ENCODE measurements at regions not wholly inside any gene's neighbourhood (a gene's known extent, or its start where the extent isn't known, plus 50 kb on each side); places are given as distances from the start of the nearest gene placed in this dataset.

DNA sequence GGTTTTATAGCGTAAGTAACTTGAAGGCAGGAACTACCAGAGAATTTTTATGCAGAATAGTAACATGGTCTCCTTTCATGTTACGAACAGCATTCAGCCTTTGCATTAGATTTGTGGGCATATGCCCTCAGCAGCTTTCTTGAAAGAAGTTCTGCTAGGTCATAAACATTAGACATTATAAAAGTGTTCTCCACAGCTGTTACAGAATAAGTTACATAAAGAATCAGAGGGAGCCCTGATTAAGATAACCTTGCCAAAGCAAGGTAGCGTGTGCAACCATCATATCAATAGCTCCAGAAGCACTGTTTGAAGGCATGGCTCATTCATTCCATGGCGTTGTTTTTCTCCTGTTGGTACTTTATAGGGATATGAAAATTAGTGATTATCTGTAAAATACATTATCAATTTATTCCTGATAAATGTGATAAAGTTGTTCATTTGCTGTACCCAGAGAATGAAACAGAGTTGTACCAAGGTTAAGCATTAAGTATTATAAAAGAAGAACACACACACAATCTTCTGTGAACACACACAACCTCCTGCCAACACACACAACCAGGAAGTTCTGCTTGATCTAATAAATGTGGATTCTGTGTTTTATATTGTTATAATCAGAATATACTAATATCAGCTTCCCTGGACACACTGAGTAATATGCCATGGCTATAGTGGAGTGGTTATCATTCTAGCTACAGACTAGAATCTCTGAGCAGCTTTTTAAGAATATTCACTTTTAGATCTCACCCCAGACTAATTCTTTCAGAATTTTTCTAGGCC lies 286.7 kb upstream of the SLC39A10 start:
- no peak overlapping the region for H3K4me3 ChIP-seq
- no peak for DNase-seq (ENCODE audit: low spot score)
- TF ChIP-seq, protein P1, sequence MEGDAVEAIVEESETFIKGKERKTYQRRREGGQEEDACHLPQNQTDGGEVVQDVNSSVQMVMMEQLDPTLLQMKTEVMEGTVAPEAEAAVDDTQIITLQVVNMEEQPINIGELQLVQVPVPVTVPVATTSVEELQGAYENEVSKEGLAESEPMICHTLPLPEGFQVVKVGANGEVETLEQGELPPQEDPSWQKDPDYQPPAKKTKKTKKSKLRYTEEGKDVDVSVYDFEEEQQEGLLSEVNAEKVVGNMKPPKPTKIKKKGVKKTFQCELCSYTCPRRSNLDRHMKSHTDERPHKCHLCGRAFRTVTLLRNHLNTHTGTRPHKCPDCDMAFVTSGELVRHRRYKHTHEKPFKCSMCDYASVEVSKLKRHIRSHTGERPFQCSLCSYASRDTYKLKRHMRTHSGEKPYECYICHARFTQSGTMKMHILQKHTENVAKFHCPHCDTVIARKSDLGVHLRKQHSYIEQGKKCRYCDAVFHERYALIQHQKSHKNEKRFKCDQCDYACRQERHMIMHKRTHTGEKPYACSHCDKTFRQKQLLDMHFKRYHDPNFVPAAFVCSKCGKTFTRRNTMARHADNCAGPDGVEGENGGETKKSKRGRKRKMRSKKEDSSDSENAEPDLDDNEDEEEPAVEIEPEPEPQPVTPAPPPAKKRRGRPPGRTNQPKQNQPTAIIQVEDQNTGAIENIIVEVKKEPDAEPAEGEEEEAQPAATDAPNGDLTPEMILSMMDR (IDR thresholded peaks at IDR 0.05) = no peak
- H3K27ac ChIP-seq = no peak overlapping the region

DNA sequence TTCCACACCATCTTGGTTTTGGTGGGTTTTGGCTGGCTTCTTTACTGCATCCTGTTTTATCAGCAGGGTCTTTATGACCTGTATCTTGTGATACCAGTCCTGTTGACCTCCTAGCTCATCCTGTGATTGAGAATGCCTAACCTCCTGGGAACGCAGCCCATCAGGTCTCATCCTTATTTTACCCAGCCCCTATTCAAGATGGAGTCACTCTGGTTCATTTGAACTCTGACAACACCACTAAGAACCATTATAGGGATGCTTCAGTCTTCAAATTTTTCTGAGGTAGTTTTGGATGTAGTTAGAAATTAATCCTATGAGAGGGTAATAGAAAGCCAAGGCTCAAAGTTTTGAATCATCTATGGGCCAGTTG lies 287.8 kb upstream of the SLC39A10 start:
- H3K27ac ChIP-seq = no peak overlapping the region
- TF ChIP-seq, protein P1 (IDR thresholded peaks at IDR 0.05) = no peak
- no peak overlapping the region for H3K4me3 ChIP-seq
- no peak for DNase-seq (ENCODE audit: low spot score)

DNA sequence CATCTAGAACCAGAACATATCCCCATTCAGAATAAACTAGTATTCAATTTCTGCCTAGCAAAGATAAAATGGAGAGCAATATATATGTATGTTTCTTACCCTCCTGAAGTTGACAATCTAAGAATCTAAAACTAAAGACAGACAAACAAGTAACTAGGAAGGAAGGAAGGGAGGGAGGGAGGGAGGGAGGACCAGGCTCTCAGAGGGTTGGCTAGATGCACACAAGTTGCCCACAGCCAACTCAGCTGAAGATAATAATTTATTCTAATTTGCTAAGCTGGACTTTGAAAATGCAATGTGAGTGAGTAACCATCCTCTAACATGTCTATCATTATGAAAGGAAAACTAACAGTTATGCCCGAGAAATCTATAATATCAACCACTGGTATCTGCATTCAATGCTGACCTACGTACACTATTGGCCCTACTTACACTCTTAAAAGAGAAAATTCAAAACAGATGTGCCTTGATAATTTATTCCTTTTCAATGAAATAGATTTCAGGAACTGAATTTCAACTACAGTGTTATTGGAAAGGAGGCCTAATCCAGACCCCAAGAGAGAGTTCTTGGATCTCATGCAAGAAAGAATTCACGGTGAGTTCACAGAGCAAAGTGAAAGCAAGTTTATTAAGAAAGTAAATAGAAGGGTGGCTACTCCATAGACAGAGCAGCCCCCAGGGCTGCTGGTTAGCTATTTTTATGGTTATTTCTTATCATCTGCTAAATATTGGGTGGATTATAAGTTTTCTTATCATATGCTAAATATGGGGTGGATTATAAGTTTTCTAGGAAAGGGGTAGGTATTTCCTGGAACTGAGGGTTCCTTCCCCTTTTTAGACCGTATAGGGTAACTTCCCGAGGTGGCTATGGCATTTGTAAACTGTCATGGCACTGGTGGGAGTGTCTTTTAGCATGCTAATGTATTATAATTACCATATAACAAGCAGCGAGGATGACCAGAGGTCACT lies 288.5 kb upstream of the SLC39A10 start:
- TF ChIP-seq, protein P1 (IDR thresholded peaks at IDR 0.05) = no peak
- Histone ChIP-seq H3K4me3 (no peak overlapping the region), H3K27ac (no peak overlapping the region)
- DNase-seq (ENCODE audit: low spot score) = no peak

DNA sequence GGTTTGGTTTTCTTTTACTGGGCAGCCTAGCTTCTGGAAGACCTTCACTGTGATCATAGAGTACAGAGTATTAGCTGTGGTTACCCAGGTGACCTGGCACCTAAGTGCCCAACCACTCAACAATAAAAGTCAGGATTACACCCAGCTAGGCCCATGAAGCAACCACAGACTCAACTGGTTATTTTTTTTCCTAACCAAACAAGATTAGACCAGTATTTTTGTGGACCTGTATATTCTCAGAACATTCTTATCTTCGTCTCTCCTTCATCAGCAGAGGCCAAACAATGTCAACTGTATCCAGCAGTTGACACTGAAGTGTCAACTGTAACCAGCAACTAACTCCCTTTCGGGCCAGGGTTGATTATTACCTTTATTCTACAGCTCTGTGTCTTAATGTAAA lies 289.2 kb upstream of the SLC39A10 start:
- TF ChIP-seq, protein P1 (IDR thresholded peaks at IDR 0.05) = no peak
- no peak for DNase-seq (ENCODE audit: low spot score)
- Histone ChIP-seq H3K27ac (no peak overlapping the region), H3K4me3 (no peak overlapping the region)

DNA sequence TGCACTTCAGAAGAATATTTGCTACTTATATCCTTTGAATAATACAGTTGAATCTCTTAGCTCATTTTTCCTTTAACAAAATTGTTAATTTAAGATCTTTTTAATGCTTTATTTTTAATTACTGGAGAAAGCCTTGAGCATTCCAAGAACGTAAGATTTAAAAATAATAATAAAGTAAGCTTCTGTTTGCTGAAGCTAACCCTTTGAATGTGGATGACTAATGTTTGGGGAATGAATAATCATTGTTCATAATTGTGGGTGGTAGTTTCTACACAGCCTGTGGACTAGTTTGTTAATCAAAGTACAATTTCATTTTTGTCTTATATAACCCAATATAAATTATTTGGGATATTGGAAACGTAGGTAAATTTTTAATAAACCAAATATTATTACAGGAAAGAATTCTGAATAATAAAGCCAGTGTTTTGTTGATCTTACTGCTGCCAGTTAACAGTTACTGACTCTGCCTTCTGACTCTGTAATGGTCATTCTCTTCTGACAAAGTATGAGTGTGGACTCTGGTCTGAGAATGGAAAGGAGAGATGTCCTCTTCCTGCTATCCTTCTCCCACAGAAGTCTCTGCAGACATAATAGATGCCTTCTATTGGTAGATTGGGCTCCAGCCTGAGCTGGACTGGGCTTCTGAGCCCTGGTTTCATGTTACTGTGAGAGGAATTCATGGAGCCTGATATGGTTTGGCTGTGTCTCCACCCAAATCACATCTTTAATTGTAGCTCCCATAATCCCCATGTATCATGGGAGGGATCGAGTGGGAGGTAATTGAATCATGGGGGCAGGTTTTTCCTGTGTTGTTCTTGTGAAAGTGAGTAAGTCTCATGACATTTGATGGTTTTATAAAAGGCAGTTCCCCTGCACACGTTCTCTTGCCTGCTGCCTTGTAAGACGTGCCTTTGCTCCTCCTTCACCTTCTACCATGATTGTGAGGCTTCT lies 292.7 kb upstream of the SLC39A10 start:
- no peak for DNase-seq (ENCODE audit: low spot score)
- H3K27ac ChIP-seq = no peak overlapping the region
- TF ChIP-seq, protein P1 (IDR thresholded peaks at IDR 0.05) = no peak
- no peak overlapping the region for H3K4me3 ChIP-seq

DNA sequence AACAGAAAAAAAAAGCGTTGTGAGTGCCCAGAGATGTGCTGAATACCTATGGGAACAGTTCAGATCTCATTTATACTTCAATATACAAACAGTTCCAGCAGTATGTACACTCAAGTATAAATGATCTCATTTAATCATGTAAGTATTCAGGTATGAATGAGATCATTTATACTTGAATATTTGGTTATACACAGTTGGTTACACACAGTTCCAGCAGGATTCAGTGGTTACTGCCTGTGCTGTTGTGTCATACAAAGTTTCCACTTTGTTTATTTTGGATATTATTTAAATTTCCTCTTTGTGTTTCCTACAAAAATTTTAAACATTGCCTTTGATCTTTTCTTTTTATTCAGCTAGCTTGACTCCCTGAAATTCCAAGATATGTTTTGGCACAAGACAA lies 293.5 kb upstream of the SLC39A10 start:
- Histone ChIP-seq H3K4me3 (no peak overlapping the region), H3K27ac (no peak overlapping the region)
- no peak for DNase-seq (ENCODE audit: low spot score)
- TF ChIP-seq, protein P1 (IDR thresholded peaks at IDR 0.05) = no peak
